PC-9 (cell line): ENCODE measurements at regions not wholly inside any gene's neighbourhood (a gene's known extent, or its start where the extent isn't known, plus 50 kb on each side); places are given as distances from the start of the nearest gene placed in this dataset.

Source experiments
- BruUV-seq: library from RNA; stranded (reverse); fragments of 400-500 nt; replicated peaks from 2 replicates; lab custom pipeline; 2021; lab: Mats Ljungman, UMichigan
- CTCF ChIA-PET: fragments of 300-600 bp; sonication (Branson Sonifier 250); formaldehyde crosslinking; loops from one replicate; lab custom pipeline; 2022; ENCODE audit warnings: antibody characterized with exemption; lab: Charles Lee
- POLR2A ChIA-PET: fragments of 300-600 bp; sonication (Branson Sonifier 250); formaldehyde crosslinking; loops from one replicate; lab custom pipeline; 2022; ENCODE audit warnings: antibody characterized with exemption; ENCODE audit not compliant: unreplicated experiment; lab: Charles Lee
- DNase-seq, 2 experiments: peaks; one replicate each; pipeline versions ENCODE4 v3.0.0 to v3.0.0-alpha.2; 2015 to 2022; ENCODE audit warnings: mixed read lengths in 1 of 2
- H2AFZ ChIP-seq: fragments of 200-600 bp; sonication (generic); 2 replicates; pipeline ENCODE4 v1.8.1; 2017; ENCODE audit warnings: antibody characterized with exemption
- H3F3A ChIP-seq: fragments of 200-600 bp; sonication (generic); 2 replicates; pipeline ENCODE4 v1.8.1; 2017; ENCODE audit warnings: antibody characterized with exemption, mild to moderate bottlenecking, low read depth; ENCODE audit not compliant: insufficient read depth
- H3K27ac ChIP-seq: fragments of 200-600 bp; sonication (generic); 2 replicates; pipeline ENCODE4 v1.6.1; 2016; ENCODE audit warnings: mixed run types
- H3K27me3 ChIP-seq: fragments of 200-600 bp; sonication (generic); 2 replicates; pipeline ENCODE4 v1.6.1; 2016; ENCODE audit warnings: low read depth, mixed run types; ENCODE audit not compliant: insufficient read depth
- H3K36me3 ChIP-seq: fragments of 200-600 bp; sonication (generic); 2 replicates; pipeline ENCODE4 v1.6.1; 2016; ENCODE audit warnings: low read depth, mixed run types
- H3K4me1 ChIP-seq: fragments of 200-600 bp; sonication (generic); replicated peaks from 2 replicates; pipeline ENCODE4 v1.6.1; 2016; ENCODE audit warnings: mixed run types; ENCODE audit not compliant: insufficient read depth
- H3K4me2 ChIP-seq: fragments of 200-600 bp; sonication (generic); 2 replicates; pipeline ENCODE4 v1.6.1; 2017; ENCODE audit warnings: mixed run types
- H3K4me3 ChIP-seq: fragments of 200-600 bp; sonication (generic); 2 replicates; pipeline ENCODE4 v1.6.1; 2016; ENCODE audit warnings: mixed run types
- H3K79me2 ChIP-seq: fragments of 200-600 bp; sonication (generic); 2 replicates; pipeline ENCODE4 v1.6.1; 2017; ENCODE audit warnings: low read depth, mixed run types
- H3K9me2 ChIP-seq: fragments of 200-600 bp; sonication (generic); 2 replicates; pipeline ENCODE4 v1.8.1; 2017; ENCODE audit warnings: mild to moderate bottlenecking; ENCODE audit not compliant: insufficient read depth
- H3K9me3 ChIP-seq: fragments of 200-600 bp; sonication (generic); 2 replicates; pipeline ENCODE4 v1.8.1; 2016; ENCODE audit warnings: low read depth; ENCODE audit not compliant: insufficient read depth
- H4K20me1 ChIP-seq: fragments of 200-600 bp; sonication (generic); 2 replicates; pipeline ENCODE4 v1.8.1; 2017; ENCODE audit not compliant: insufficient read depth
- EZH2 ChIP-seq: fragments of 200-600 bp; sonication (generic); IDR thresholded peaks from 2 replicates; pipeline ENCODE4 v1.8.0; 2017; ENCODE audit warnings: antibody characterized with exemption, low read depth
- intact Hi-C: fragments of 100-400 bp; cut with micrococcal nuclease; formaldehyde crosslinking; loops from one replicate; pipeline ENCODE4 v1.10.0; 2022; ENCODE audit not compliant: unreplicated experiment
- TF ChIP-seq, protein P1 (sequence below): fragments of 200-600 bp; sonication (generic); conservative IDR thresholded peaks from 2 replicates; pipeline ENCODE4 v1.6.1; 2017; ENCODE audit warnings: mixed run types, antibody characterized with exemption, mild to moderate bottlenecking, moderate library complexity

DNA sequence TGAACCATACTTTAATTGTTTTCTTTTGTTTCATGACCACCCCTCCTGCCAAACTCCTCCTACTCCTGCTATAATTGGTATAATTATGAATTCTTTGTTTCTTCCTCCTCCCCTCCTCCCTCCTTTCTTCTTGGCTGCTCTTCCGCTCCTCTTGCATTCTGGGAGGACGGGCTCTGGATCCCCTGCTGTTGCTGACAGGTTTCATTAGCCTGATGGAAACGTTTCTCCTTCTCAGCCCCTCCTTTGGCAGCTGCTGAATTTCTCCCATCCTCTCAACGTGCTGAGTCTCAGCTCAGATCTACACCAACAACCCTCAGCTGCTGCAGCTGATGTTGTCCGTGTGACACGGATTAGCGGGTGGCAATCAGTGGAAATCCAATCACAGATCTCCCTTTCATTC lies 97.1 kb upstream of the UBAC2 start:
- H3K36me3 ChIP-seq = no peaks in the 10 kb centered on the region
- H3K79me2 ChIP-seq = no peaks in the 10 kb centered on the region
- ChIA-PET POLR2A (no interaction called here), CTCF (no interaction called here)
- no TSS peak for BruUV-seq
- no peaks in the 10 kb centered on the region for H3K9me3 ChIP-seq
- no peak overlapping the region for H3K27ac ChIP-seq
- intact Hi-C loops = no loop called here
- no peaks in the 10 kb centered on the region for H3K27me3 ChIP-seq
- no peaks in the 10 kb centered on the region for H3K4me1 ChIP-seq
- no peaks in the 10 kb centered on the region for H4K20me1 ChIP-seq
- no peak overlapping the region for H3K4me3 ChIP-seq
- H3K4me2 ChIP-seq = no peak overlapping the region
- H2AFZ ChIP-seq = no peak overlapping the region
- H3F3A ChIP-seq = no peaks in the 10 kb centered on the region
- TF ChIP-seq, protein P1, sequence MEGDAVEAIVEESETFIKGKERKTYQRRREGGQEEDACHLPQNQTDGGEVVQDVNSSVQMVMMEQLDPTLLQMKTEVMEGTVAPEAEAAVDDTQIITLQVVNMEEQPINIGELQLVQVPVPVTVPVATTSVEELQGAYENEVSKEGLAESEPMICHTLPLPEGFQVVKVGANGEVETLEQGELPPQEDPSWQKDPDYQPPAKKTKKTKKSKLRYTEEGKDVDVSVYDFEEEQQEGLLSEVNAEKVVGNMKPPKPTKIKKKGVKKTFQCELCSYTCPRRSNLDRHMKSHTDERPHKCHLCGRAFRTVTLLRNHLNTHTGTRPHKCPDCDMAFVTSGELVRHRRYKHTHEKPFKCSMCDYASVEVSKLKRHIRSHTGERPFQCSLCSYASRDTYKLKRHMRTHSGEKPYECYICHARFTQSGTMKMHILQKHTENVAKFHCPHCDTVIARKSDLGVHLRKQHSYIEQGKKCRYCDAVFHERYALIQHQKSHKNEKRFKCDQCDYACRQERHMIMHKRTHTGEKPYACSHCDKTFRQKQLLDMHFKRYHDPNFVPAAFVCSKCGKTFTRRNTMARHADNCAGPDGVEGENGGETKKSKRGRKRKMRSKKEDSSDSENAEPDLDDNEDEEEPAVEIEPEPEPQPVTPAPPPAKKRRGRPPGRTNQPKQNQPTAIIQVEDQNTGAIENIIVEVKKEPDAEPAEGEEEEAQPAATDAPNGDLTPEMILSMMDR = no peak
- TF ChIP-seq EZH2 = no peak
- no peak for DNase-seq
- H3K9me2 ChIP-seq = no peaks in the 10 kb centered on the region

DNA sequence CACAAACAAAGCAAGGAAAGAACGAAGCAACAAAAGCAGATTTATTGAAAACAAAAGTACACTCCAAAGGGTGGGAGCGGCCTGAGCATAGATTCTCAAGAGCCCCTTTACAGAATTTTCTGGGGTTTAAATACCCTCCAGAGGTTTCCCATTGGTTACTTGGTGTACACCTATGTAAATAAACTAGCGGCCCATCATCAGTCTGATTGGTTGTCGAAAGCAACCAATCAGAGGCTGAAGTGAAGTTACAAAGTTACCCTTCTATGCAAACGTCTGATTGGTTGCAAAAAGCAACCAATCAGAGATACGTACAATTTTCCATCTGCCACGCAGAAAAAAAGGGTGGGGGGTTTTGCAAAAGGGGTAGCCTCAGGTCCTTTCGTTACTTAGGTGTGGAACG lies 96.3 kb upstream of the UBAC2 start:
- Histone ChIP-seq H3K27me3 (no peaks in the 10 kb centered on the region), H3K4me1 (no peaks in the 10 kb centered on the region), H4K20me1 (no peaks in the 10 kb centered on the region), H3K9me2 (no peaks in the 10 kb centered on the region), H3K4me3 (no peak overlapping the region), H3K9me3 (no peaks in the 10 kb centered on the region), H3K27ac (no peak overlapping the region), H3F3A (no peaks in the 10 kb centered on the region), H3K79me2 (no peaks in the 10 kb centered on the region), H3K36me3 (no peaks in the 10 kb centered on the region), H3K4me2 (no peak overlapping the region), H2AFZ (no peak overlapping the region)
- BruUV-seq = no TSS peak
- intact Hi-C loops = no loop called here
- CTCF ChIA-PET = interaction anchor here (0.6 kb wide), 1 partner anchor 545 kb away, joined by 7 read pairs; no protein-coding TSS in a partner anchor
- TF ChIP-seq, protein P1 = no peak
- no peak for TF ChIP-seq EZH2
- POLR2A ChIA-PET = no interaction called here
- DNase-seq = no peak

DNA sequence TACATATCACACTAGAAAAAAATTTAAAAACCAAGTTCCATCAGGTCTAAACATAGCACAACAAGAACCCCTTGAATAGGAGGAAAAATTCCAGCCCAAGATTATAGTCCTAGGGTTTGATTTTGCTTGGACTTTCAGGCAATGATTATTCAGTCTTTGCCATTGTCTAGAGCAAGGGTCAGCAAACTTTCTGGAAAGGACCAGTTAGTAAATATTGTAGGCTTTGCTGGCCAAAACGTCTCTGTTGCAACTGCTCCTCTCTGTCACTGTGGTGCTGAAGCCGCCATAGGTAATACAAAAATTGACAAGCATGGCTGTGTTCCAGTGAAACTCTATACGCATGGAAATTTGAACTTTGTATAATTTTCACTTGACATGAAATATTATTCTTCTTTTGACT lies 95.5 kb upstream of the UBAC2 start:
- no peak for TF ChIP-seq EZH2
- BruUV-seq = no TSS peak
- no peak overlapping the region for H2AFZ ChIP-seq
- ChIA-PET POLR2A (no interaction called here), CTCF (no interaction called here)
- no peaks in the 10 kb centered on the region for H3K79me2 ChIP-seq
- H3K36me3 ChIP-seq = no peaks in the 10 kb centered on the region
- H3K27ac ChIP-seq = no peak overlapping the region
- H3K4me3 ChIP-seq = no peak overlapping the region
- intact Hi-C loops = no loop called here
- H3K9me3 ChIP-seq = no peaks in the 10 kb centered on the region
- no peaks in the 10 kb centered on the region for H3F3A ChIP-seq
- no peaks in the 10 kb centered on the region for H4K20me1 ChIP-seq
- no peak overlapping the region for H3K4me2 ChIP-seq
- no peaks in the 10 kb centered on the region for H3K9me2 ChIP-seq
- no peaks in the 10 kb centered on the region for H3K4me1 ChIP-seq
- no peak for DNase-seq
- no peaks in the 10 kb centered on the region for H3K27me3 ChIP-seq

- ChIA-PET POLR2A (no interaction called here), CTCF (no interaction called here)
- Histone ChIP-seq H3K27me3 (no peaks in the 10 kb centered on the region), H2AFZ (no peak overlapping the region), H3F3A (no peaks in the 10 kb centered on the region), H3K4me2 (no peak overlapping the region), H4K20me1 (no peaks in the 10 kb centered on the region), H3K27ac (no peak overlapping the region), H3K9me2 (no peaks in the 10 kb centered on the region), H3K9me3 (no peaks in the 10 kb centered on the region), H3K4me3 (no peak overlapping the region), H3K4me1 (no peaks in the 10 kb centered on the region), H3K36me3 (no peaks in the 10 kb centered on the region), H3K79me2 (no peaks in the 10 kb centered on the region)
- no peak for DNase-seq
- TF ChIP-seq, protein P1 = no peak
- TF ChIP-seq EZH2 = no peak
- no TSS peak for BruUV-seq
- intact Hi-C loops = no loop called here
Observed at GRCh38 chr13:99113351-99113750, 87.3 kb upstream of the UBAC2 start.
